GM23338 (cell line): ENCODE measurements at regions not wholly inside any gene's neighbourhood (a gene's known extent, or its start where the extent isn't known, plus 50 kb on each side); places are given as distances from the start of the nearest gene placed in this dataset.

Experiments used
- EZH2 ChIP-seq: fragments of 200-600 bp; sonication (generic); IDR thresholded peaks from one replicate; pipeline ENCODE4 v1.8.0; 2017; ENCODE audit warnings: antibody characterized with exemption, mild to moderate bottlenecking, low read depth; ENCODE audit not compliant: unreplicated experiment
- EZH2phosphoT487 ChIP-seq: fragments of 200-600 bp; sonication (generic); IDR thresholded peaks from one replicate; pipeline ENCODE4 v1.8.1; 2018; ENCODE audit warnings: antibody characterized with exemption; ENCODE audit not compliant: unreplicated experiment

- no peak for TF ChIP-seq EZH2
- no peak for TF ChIP-seq EZH2phosphoT487
These were observed 159.3 kb downstream of the MREG start for GRCh38 chr2:215854008-215854407.
